Left renal pelvis (tissue), 4 donors: ENCODE measurements at regions not wholly inside any gene's neighbourhood (a gene's known extent, or its start where the extent isn't known, plus 50 kb on each side); places are given as distances from the start of the nearest gene placed in this dataset.

Experiments used
- DNase-seq, 4 donors: peaks; one replicate each; pipeline ENCODE4 v3.0.0-alpha.2; 2013; ENCODE audit warnings: low read depth in 4 of 4, low spot score in 3 of 4

DNA sequence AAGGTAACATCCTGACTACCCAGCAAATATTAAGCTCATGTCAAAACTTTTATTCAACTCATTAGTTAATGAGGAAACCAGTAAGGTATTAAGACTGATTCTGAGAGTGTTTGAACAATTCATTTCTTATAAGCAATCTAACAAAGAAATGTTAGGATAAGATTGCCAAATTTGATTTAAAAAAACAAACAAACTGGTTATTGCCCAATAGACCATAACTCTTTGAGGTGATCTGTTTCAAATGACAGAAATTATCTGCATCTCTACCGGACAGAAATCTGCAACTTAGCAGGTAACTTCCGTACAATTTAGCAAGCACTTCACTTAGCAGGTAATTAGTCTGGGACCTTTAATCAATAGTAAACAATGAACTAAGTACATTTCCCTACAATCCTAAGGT lies 82.9 kb upstream of the BARX2 start:
- DNase-seq: no peak

DNA sequence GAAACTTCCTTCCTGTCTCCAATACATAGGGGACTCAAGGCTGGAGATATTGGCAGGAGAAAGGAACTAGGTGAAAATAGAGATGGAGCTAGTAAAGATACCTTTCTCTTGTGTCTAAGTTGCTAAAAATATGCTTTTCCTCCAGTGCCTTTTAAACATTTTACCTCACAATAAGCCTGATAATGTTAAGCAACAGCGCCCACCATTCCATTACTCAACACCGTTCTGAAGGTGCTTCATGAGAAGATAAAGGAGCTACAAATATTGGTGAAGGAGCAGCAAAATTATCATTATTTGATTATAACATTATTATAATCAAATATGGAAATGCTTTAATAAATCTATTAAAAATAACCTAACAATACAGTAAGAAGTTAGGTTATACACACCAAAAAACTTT lies 83.6 kb upstream of the BARX2 start:
- DNase-seq: no peak

DNA sequence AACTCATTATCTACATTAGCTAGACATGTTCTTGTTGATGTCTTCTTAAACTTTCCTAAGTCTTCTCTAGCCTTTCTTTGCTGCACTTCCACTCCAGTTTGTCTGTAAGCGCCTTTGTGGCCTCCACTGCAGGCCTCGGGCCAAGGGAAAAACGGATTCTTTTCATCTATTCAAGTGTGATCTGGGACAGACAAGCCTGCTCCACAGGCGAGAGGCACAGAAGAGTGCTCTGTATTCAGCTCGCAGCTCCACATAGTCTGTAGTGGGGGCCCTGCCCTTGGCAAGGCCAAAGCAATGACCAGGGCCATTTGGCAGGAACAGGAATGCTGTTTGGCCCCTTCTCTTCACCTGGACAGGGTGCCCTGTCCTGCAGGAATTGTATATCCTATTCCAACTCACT lies 84.1 kb upstream of the BARX2 start:
- DNase-seq: no peak

DNA sequence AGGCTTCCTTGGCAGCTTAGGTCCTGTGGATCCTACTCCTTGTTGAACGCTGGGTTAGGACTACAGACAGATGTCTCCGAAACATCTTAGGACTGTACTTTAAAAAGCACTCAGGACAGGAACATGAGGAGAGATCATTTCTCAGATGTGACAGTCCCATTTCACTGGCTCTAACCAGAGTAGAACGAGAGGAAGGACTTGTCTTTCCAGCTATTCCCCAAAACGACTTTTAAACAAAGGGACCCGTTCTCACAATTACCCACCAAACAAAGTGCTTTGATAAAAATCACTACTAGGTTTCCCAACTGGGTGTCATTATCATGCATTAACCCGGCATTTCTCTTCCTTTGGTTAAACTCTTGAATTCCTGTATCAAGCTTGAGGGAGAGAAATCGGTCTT lies 84.7 kb upstream of the BARX2 start:
- no peak for DNase-seq

DNA sequence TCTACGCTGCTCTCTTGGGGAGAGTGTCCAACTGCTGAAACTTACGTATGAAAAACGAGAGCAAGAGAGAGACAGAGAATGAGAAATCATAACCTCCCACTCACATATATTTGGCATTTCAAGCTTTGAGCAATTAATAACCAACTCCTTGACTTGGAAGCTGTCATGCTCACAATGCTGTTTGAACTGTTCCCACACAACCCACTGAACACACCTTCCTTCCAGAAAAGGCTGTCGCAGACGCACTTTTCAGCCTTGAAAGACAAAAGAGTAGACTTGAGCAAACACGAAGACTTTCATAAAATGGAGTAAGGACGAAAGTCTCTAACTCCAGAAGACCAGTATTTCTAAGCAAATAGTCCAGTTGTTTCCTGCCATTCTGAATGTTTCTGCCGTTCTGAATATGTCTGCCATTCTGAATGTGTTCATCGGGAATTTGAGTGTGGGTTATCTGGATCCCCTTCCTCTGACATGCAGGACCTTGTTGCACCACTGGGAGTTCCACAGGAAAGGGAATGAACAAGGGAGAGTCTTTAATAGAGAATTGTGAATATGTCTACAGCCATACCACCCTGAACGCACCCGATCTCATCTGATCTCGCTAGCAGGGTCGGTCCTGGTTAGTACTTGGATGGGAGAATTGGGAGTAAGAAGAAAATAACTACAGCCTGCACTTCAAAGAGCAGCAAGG lies 86.2 kb upstream of the BARX2 start:
- no peak for DNase-seq

DNA sequence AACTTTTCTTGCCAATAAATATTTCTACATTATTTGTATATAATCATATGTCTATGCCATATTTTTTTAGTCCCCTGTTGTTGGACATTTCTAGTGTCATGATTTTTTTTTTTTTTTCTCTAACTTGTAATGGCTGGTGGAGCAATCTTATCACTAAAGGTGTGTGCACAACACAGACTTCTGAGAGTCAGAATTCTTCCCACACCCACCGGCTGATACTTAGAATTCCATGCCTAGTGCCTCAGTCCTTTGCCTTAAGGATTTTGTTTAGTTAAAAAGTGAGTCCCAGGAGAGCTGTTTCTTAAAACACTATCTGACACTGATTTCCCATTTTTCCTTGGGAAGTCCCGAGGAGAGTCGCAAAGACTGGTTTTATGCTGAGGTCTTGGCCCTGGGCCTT lies 87.7 kb upstream of the BARX2 start:
- no peak for DNase-seq

DNA sequence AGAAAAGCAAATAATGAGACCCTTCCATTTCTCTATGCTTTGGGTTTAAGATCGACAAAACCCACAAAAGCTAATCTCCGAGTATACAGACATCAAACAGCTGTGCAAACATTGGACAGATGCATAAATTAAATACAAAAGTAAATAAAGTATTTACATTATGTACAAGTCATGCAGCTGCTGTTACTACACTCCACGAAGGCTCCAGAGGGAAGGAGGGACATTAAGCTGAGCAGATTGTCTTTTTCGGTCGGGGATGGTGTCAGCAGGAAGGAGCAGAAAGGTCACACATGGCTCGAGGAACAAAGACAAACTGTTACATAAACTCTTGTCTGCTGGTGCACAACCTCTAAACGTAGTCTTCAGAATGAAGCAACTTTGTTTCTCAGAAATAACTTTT lies 88.8 kb upstream of the BARX2 start:
- no peak for DNase-seq

DNA sequence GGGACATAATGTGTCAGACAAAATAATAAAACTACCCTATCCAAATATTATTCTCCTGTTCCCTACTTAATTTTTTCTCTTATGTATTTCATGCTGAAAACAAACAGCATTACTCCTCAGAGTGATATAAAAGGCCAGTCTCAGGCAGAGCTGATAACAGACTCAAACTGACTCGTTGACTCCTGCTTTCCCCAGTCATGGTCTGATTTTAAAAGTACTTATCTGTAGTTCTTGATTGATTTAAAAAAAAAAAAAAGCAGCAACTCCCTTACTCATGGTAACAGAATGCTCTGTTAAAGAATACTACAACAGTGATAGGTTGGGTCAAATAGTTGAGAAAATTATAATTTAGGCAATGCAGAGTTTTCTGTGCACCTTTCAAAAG lies 90.3 kb upstream of the BARX2 start:
- no peak for DNase-seq

DNA sequence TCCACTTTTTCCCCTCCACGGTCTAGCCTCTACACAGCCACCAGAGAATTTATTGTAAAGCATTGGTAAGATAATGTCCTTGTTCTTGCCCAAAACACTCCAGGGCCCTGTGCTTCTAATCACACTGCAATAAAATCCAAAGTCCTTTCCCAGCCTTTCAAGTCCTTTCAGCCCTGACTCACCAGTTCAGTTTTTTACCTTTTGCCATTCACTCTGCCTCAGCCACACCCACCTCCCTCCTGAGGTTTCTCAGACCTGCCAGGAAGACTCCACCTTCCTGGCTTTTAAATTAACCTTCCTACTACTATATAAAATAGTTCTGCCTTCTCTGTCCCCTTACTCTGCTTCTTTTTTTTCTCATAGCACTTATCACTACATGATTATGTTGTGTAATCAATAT lies 91.0 kb upstream of the ARHGAP32 start:
- DNase-seq: no peak

DNA sequence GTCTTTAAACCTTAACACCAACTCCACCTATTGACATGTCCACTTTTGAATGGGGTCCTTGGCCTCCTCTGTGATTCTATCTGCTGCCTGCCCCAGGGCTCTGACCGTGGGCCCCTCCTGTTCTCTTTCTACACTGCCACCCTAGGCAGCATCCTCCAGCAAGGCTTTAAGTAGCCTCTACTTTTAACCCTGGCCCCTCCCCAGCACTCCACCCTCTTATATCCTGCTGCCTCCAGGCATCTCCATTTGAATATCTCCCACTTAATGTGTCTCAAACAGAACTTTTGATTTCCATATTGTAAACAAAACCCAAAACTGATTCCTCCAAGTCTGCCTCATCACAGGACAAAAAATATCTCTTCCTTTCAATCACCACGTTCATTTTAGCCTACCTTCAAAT lies 90.5 kb upstream of the ARHGAP32 start:
- DNase-seq: no peak

DNA sequence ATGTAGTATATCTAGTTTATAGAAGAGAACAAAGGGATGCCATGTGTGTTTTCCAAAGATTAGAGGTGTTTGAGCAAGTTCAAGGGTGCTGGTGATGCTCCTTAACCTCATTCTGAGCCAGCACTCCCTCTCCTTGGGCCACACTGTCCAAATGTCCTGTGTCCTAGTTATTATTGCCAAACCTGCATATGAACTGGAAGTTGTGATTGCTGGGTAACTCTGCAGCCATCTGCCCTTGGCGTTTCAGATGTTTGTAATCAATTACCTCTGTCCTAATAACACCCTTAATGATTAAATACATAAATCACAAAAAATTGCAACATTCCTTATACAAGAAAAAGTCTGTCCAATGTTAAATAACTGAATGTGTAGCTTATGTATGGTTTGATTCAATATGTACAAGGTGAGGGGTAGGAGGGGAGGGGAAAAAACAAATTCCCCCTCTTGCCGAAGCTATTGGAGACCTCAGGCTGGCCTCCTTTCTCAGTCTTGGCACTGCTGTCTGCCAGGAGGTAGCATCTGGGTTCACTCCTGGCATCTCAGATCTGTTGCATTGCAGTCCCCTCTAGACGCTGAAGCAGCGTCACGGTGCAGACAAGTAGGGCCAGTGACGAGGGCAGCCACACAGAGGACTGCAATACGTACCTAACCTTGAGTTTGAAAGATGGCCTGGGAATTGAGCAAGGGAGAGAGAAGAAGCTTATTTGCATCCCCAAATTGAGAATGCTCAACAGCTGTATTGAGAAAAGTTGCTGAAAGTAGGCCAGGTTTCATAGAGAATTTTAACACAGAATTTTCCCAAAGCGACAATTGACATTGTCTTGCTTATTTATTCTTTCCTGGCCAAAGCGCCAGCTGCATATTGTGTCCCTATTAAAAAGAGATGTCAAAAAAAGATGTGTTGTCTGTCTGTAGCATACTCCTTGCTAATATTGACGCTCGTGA lies 89.6 kb upstream of the ARHGAP32 start:
- no peak for DNase-seq

DNA sequence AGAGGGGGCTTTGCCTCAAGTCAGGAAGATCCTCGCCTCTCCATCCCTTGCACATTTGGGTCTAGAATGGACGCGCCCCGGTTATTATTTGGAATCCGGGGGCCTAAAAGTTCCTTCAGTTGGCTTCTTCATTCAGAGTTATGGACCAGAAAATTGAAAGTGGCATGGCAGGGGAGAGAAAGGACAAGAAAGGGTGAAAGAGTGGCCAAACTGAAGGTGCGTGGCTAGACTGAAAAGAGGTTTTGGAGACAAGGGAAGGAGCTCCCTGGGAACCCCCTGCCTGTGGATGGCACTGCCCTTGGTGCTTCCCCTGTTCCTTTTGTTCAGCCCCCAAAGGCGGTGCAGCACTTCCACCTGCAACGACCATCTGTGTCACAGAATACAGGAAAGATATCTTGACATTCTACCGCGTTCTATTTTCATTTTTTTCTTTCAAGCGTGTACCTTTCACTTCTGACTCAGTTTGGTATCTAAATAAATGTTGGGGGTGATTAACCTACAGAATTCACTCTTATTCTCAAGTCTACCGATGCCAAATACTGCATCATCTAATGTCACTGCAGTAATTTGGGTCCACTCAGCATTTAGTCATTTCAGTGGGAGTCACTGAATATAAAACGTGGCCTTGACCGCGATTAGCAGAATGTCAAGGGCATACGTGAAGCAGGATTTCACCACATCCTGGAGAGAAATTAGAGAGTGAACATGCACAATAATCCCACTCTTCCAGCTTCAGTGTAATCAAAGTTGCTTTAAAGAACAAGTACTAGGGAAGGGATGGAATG lies 88.1 kb upstream of the ARHGAP32 start:
- DNase-seq: no peak

DNA sequence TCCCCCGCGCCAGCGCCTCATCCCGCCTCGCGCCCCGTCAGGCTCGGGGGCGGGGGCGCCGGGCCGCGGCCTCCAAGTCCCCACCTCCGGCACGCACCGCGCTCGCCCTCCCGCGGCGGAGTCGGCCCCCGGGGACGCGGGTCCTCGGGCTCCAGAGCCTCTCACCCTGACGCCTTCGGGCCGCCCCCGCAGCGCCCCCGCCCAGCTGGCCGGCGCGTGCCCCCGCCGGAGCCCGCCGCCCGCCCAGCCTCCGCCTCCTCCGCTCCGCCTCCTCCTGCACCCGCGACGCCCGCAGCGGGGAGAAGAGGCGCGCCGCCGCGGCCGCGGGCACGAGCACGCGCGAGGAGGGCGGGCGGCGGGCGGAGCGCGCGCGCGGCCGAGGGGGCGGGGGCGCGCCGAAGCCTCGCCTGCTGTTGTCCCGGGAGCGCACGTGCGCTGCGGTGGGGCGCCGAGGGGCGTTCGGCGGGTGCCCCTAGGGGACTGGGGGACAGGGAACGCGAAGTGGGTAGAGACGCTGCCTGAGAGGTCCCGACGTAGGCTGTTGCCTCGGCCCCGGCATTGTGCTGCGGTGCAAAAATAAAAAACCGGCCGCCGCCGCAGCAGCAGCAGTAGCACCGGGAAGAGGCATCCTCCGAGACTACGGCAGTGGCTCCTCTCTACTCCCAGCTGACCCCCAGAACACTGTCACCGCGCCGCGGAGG lies 87.4 kb upstream of the ARHGAP32 start:
- peak in 2 of 4 donors; percentile 66 for DNase-seq

DNA sequence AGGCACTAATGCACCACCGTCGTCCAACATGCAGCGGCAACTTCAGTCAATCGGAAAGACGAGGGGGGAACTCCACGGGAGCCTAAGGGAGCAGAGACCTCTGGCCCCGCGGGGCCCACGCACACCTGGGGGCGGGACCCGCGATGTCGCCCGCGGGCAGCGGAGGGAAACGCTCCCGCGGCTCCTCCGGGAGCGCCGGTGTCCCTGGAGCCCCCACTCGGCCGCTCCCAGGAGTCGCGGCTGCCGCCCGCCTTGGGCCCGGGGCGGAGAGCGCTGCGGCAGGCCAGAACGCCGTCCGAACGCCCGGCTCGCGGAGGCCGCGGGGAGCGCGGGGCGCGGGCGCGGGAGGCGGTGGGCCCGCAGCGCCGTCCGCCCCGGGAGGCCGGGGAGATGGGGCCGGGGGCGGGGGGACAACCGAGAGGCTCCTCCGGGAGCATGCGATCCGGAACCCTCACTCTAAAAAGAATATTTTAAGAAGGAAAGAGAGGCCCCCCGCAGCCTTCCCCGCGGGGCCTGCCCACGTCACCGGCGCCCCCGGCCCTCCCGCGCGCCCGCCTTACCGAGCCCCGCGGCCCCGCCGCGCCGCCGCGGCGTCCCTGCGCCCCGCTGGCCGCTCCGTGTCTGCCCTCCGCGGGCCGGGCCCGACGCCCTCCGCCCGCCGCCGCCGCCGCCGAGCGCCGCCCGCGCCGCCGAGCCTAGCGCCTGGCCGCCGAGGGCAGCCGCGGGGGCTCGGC lies 86.6 kb upstream of the ARHGAP32 start:
- DNase-seq: no peak

DNA sequence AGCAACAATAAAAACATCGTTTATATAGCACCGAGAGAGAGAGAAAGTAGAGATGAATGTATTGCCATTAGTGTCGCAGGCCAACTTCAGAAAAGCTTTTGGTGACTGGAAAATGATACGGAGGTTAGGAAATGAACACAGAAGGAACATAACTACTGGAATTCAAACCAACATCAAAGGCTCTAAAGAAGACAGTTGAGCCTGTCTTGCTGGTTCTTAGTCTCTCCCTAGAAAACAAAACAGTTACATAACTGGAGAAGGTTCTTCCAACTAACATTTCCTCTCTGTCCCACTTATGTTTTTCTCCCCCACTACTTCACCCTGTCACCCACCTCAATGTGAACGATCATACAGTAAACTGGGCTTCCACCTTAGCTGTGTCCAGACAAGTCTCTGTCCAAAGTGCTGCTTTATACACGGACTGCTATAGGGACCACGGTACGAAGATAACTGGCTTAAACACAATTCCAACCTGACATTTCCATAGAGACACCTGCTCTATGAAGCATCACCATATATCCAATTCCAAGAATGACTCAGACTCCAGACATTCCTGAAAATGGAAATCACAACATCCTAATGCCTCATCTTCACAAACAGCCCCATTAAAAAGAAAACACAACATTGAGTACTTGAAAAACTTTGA lies 85.2 kb upstream of the ARHGAP32 start:
- DNase-seq: no peak

DNA sequence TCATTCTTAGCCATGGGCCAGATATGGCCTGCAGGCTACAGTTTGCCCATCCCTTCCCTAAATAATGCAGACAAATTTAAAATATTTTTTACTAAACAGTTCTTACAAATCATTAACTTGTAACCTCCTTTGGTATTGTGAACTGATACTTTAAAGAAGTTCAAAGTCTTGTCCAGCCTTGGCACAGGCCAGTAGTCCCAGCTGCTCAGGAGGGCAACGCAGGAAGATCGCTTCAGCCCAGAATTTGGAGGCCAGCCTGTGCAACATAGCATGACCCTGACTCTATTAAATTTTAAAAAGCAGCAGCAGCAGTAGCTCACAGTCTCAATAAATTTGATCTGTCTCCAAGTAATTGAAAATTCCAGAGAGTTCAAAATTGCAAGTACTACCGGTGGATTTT lies 83.7 kb upstream of the ARHGAP32 start:
- DNase-seq: no peak

DNA sequence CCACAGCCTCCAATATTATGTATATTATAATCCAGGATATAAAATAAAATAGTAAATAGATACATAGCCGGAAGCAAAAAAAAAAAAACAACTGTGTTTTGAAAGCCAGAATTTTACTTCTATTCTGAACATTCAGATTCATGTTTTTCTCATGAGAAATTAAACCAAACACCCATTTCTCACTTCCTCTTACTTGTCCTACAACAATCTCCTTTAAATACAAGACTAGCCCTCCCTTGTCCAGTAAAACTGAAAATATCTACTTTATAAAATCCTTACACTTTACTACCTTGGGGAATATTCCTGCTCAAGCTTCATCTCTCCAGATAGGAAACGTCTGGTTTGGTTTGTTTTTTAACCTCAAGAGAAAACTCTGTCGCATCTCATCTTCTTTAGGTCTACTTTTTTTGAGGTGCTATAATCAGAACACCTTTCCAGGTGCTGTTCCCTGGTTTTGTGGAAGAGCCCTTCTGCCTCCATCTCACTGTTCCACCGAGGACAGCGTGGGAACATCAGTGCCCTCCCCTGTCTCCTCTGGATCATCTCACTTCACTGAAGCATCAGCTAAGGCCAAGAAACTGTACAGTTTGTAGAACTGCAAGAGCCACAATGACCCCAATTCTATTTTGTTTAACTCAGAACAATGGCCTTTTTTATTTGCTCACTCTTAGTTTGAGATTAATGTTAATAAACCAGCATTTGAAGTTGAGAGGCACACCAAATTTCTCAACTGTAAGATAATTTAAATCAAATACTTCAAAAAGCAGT lies 82.0 kb upstream of the ARHGAP32 start:
- no peak for DNase-seq

DNA sequence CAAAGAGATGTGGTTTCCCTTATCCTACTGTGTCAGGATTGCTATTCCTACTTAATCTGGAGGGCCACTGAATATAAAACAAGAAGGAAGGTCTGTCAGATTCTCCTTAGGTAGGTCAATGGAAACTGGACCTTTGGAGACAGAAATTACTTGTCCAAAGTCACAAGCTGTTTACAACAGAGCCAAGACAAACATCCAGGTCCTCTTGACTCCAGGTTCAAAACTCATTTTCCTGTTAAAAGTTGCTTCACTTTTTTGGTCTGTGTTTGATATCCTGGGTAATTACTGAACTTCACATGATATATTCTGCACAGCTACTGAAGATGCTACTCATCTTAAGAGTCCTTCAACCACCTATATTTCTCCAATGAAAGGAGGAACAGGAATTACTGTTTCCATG lies 81.2 kb upstream of the ARHGAP32 start:
- DNase-seq: no peak

DNA sequence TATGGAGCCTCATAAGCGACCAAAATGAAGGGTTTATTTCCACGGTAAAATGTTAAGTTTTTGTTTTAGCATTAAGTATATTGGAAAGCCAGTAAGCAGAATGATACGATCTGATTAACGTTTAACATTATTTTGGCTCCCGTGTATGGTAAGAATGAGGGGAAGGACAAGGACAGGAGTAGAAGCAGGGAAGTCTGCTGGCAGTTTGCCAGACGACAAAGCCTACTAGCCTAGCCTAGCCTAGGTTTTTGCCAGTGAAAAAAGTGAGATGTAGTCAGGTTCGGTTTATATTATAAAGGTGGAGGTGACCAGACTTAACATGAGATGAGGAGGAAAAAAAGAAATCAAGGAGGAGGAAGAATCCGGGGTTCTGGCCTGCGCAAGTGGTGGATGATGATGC lies 78.9 kb upstream of the ARHGAP32 start:
- no peak for DNase-seq
